CD4-positive, alpha-beta T cell treated with Interleukin-21 for 1 hour (primary cell): ENCODE measurements at regions not wholly inside any gene's neighbourhood (a gene's known extent, or its start where the extent isn't known, plus 50 kb on each side); places are given as distances from the start of the nearest gene placed in this dataset.
"Not testable (repeated sequence)": the region's sequence is repeated elsewhere in the genome, so short reads cannot be mapped to it uniquely, and the experiment has no call there.

Experiments
- DNase-seq: peaks from one replicate; pipeline ENCODE4 v3.0.0-alpha.2; 2020

- DNase-seq: no peak
These were observed 210.9 kb upstream of the SPRY2 start for GRCh38 chr13:80551650-80552497.

GRCh38 chr13:80550971-80551441 is 210.1 kb upstream of the SPRY2 start:
- DNase-seq: no peak

GRCh38 chr13:80548915-80549314 is 208.0 kb upstream of the SPRY2 start:
- DNase-seq: no peak

DNA sequence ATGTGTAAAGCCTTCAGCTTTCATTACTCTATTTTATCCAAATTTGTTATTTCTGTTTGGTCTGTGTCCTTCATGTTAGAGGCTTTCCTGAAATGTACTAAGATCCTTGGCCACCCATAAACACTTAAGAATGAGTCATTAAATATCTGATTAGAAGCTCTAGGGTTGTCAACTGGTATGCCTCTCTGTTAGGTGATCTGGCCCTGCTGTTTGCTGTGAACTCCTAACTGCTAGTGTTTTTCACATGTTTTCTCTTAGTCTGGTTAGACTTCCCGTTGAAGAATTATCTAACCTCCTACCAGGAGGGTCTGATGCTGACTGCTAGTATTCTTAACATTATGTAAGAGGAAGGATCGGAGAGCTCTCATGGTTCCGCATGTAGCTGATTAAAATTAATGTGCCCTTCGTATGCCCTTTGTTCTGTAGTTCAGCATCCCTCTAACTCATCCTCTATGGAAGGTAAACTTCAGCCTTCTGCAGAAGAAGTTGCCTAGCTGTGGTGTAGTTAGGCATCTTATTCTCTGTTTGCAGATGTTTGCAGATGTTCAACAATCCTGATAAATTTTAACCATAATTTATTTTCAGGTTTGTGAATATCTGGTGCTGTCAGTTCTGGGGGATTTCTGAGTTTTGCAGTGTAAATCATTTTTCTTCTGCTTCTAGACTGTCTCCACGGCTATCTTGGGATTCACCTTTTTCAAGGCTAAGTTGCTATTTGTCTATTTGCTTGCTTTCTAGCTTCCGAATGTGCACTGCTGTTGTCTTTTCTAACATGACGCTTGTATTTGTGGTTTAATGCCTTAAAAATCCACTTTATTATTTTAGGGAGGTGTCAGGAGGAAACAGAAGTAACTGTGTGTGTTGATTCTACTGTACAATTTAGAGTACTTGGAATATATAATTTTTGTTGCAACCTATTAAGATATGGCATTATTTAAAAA is 207.2 kb upstream of the SPRY2 start:
- DNase-seq: no peak

- DNase-seq: no peak
These were observed 206.4 kb upstream of the SPRY2 start for GRCh38 chr13:80547341-80547740.

DNA sequence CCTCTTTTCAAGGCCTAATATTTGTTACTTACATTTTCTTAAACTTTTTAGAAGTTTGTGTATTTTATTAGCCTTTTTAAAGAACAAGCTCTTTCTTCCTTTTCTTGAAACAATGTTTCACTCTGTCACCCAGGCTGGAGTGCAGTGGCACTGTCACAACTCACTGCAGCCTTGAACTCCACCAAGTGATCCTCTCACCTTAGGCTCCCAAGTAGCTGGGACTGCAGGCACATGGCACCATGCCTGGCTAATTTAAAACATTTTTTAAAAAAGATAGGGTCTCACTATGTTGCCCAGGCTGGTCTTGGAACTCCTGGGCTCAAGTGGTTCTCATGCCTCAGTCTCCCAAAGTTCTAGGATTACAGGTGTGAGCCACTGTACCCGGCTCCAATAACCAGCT is 192.2 kb upstream of the SPRY2 start:
- DNase-seq: no peak

DNA sequence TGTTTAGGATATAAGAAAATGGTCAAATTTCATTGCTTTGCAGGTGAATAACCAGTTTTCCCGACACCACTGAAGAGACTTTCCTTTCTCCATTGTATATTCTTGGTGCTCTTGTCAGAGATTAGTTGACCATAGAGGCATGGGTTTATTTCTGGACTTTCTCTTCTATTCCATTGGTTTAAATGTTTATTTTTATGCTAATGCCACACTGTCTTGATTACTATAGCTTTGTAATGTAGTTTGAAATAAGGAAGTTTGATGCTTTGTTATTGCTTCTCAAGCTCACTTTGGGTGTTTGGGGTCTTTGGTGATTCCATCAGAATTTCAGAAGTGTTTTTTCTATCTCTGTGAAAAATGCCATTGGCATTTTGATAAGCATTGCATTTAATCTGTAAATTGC is 190.0 kb upstream of the SPRY2 start:
- DNase-seq: no peak

DNA sequence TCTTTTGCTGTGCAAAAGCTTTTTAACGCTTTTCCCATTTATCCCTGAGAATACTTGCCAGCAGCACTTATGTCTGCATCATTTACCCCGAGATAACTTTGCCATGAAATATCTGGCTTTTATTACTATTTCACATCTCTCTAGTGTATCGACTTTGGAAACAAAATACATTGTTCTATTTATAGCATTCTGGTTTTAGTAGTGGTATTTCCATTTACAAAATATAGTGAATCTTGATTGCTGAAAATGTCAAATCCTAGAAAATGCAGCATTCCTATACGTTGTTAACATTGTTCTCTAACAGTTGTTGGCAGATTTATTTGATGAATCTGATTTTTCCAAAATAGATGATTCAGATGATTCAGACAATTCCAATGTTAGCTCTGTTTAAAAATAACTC is 189.3 kb upstream of the SPRY2 start:
- no peak for DNase-seq

- no peak for DNase-seq
These were observed 188.8 kb upstream of the SPRY2 start for GRCh38 chr13:80529734-80530133.

DNA sequence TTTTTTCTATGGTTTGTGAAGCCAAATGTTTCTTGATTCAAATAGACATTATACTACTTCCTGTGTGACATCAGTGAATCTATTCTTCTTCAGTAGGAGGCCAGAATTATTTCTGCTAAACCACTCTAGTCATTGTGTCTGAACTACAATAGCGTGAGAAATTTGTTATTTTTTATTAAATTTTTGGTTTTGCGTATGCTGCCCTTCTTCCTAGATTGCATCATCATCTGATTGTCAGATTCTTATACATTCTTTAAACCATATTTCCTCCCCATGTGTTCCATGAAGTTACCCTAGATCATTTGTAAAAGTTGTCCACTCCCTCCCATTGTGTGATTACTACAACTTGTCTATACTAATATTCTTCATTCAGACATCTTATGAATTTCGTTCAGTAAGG is 187.8 kb upstream of the SPRY2 start:
- no peak for DNase-seq

GRCh38 chr13:80527400-80527799 is 186.5 kb upstream of the SPRY2 start:
- no peak for DNase-seq

DNA sequence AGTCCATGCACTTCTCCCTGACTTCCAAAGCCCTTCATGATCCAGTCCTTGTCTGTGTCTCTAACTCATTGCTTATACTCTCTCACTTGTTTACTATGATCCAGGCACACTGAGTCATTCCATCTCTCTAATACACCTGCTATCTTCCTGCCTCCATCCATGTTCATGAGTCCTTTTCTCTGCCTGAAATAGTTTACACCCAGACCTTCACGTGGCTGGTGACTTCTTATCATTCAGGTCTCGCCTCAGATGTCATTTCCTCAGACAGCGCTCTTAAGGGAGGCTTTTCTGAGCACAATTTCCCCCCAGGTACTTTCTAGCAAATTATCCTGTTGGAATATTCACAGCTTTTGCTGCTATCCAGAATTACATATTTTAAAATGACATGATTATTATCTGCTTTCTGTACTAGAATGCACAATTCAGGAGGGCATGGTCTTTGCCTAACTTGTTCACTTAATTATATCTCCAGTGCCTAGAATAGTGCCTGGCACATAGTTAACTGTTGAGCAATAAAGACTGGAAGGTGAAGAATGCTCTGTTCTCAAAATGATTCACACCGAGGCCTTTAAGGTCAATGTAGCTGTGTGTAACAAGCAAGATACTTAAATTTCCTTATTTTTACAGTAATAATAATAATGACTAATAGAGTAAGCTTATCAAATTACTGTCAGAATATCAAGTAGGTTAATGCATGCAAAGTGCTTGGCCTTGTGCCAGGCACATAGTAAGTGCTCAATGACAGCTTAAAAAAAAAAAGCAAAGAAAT is 183.7 kb upstream of the SPRY2 start:
- no peak for DNase-seq

GRCh38 chr13:80523134-80523533 is 182.2 kb upstream of the SPRY2 start:
- DNase-seq: no peak

DNA sequence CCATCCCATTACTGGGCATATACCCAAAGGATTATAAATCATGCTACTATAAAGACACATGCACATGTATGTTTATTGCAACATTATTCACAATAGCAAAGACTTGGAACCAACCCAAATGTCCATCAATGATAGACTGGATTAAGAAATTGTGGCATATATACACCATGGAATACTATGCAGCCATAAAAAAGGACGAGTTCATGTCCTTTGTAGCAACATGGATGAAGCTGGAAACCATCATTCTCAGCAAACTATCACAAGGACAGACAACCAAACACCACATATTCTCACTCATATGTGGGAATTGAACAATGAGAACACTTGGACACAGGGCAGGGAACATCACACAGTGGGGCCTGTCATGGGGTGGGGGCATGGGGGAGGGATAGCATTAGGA is 181.5 kb upstream of the SPRY2 start:
- DNase-seq: not testable (repeated sequence)

DNA sequence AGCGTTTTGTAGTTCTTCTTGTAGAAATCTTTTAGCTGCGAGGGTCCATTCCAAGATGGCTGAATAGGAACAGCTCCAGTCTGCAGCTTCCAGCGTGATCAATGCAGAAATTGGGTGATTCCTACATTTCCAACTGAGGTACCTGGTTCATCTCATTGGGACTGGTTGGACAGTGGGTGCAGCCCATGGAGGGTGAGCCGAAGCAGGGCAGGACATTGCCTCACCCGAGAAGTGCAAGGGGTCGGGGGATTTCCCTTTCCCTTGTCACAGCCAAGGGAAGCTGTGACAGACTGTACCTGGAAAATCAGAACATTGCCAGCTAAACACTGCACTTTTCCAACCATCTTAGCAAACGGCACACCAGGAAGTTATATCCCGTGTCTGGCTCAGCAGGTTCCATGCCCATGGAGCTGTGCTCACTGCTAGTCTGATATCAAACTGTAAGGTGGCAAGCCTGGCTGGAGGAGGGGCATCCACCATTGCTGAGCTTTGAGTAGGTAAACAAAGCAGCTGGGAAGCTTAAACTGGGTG is 176.0 kb upstream of the SPRY2 start:
- DNase-seq: no peak

DNA sequence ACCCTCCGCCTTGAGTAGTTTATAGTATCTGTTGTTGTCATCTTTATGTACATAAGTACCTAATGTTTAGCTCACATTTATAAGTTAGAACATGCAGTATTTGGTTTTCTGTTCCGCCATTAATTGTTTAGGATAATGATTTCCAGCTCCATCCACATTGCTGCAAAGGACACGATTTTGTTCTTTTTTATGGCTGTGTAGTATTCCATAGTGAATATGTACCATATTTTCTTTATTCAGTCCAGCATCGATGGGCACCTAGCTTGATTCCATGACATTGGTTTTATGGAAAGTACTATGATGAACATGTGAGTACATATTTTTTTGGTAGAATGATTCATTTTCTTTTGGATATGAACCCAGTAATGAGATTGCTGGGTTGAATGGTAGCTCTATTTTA is 174.4 kb upstream of the SPRY2 start:
- DNase-seq: no peak

DNA sequence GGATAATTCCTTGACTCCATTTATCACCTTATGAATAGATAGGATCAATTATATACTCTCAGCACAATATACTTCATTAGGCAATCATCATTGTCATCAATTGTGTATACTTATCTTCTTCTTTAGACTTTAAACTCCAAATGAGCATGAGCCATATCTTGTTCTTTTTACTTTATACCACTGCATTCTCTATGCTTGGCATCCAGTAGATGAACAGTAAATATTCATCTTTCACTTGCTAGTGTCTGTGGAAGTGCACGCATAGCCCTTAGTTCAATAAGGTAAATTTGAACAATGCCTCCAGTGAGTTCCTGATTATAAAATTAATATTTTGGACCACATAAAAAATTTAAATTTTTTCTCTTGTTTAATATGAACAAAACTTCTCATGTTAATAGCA is 172.3 kb upstream of the SPRY2 start:
- DNase-seq: no peak

DNA sequence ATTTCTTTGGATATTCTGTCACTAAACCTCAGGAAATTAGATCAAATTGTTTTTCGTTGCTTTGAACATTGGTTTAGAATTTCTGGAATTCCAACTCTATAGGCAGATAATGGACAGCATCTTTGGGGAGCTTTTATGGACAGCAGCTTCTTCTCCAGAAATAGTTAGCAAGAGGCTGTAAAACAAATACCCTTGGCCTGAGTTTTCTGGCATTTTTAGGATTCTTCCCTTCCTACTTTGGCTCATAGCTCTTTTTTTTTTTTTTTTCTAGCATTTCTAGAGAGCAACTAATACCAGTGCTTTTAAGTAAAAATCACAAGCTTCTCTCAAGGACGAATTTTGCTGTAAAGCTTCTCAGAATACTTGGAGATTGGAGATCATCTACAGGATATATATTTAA is 169.8 kb upstream of the SPRY2 start:
- no peak for DNase-seq

DNA sequence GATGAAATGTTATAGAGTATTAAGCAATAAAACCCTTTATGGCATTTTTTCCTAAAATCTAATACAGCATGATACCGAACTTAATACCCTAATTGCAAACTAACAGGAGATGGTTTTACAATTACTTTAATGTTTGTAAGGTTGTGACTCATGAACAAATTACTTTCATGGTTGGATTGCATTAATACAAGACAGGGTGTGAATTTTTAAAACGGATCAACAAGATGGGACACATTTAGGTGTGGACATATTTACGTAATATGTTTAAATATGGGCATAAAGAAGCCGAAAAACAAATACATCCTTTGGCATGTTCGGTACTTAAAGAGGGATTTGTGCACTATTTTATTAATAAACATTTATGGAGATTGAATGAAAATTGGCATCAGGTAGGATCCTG is 168.3 kb upstream of the SPRY2 start:
- no peak for DNase-seq

GRCh38 chr13:80508031-80508430 is 167.1 kb upstream of the SPRY2 start:
- DNase-seq: no peak

GRCh38 chr13:80504453-80504852 is 163.5 kb upstream of the SPRY2 start:
- DNase-seq: no peak

- DNase-seq: no peak
These were observed 161.4 kb upstream of the SPRY2 start for GRCh38 chr13:80502359-80502758.

GRCh38 chr13:80501556-80501955 is 160.6 kb upstream of the SPRY2 start:
- no peak for DNase-seq
